GM19395 (cell line): ENCODE measurements at regions not wholly inside any gene's neighbourhood (a gene's known extent, or its start where the extent isn't known, plus 50 kb on each side); places are given as distances from the start of the nearest gene placed in this dataset.
A peak's percentile ranks its signal among the peaks of the same experiment; 100 is the strongest.

Source experiments
- ATAC-seq: cut with Tn5 transposase; IDR thresholded peaks from one replicate; pipeline ENCODE4 v1.9.1; 2021; ENCODE audit warnings: mild to moderate bottlenecking, moderate library complexity; ENCODE audit not compliant: unreplicated experiment

DNA sequence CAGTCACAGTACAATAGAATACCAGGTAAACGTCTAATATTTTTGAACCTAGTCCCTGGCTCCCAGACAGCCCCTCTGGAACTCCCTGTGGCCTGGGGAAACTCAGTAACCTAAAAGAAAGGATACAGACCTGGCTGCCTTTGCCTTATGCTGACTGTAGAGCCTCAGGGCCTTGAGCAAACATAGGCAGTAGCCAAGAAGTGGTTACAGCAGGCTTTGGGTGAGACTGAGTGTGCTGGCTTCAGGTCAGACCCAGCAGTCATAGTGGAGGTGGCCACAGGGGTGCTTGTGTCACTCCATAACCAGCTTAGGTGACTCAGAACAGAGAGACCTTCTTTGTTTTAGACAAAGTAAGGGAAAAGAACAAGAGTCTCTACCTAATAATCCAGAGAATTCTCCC lies 141.8 kb upstream of the PRDX4 start:
- ATAC-seq = no peak

DNA sequence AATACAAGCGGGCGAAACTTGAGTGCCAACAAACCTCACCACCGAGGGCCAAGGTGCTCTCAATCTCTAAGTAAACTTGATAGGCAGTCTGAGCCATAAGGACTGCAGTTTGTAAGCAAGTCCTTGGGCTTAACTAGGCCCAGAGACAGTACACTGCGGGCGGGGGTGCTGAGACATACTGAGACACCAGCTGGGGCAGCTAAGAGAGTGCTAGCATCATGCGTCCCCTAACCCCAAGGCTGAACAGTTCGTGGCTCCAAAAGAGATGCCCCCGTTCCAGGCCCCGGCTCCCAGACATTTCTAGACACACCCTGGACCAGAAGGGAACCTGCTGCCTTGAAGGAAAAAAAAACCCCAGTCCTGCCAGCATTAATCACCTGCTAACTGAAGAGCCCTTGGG lies 126.8 kb upstream of the PRDX4 start:
- ATAC-seq = no peak

DNA sequence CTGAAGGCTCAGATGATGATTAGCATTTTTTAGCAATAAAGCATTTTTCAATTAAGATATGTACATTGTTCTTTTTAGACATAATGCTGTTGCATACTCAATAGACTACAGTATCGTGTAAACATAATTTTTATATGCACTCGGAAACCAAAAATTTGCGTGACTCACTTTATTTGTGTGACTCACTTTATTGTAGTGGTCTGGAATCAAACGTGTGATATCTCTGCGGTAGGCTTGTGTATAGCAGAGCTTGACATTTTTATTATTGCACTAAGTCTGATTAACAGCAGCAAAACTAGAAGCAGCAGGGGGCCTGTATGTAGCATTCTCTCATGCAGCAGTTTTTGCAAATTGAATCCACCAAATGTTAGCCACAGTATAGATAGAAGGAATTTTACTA lies 119.1 kb upstream of the PRDX4 start:
- no peak for ATAC-seq

DNA sequence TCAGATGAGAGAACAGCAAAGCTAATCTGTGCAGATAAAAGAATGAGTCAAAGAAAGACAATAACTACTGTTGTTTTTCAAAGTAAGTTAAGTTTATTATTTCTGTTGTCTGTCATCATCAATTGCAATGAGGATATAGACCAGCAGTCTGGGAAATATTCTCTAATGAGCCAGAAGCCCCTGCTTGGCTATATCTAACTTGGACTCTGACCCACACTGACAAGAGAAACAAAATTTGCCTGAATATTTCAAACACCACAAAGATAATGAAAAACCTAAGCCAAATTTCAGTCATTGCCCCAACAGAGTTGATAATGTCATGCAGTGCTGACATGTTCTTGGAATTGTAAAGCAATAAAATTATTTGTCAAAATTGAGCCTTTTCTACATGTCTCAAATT lies 115.0 kb upstream of the PRDX4 start:
- ATAC-seq = no peak

DNA sequence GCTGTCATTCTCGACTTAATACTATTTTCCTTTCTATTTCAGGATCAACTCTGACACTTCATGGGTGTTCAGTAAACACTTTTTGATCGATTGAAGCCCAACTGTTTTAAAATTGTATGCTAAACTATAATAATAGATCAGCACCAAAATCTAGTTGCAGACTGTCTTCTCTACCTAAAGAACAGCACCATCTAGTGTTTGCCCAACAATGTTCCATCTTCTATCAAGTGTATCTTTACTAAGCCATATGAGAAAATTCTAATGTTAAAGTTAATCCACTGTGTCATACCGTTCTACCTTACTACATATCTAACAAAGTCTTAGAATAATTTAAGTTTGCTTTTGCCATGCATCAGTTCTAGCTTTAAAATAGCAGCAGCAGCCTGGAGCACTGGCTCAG lies 113.0 kb upstream of the PRDX4 start:
- no peak for ATAC-seq

DNA sequence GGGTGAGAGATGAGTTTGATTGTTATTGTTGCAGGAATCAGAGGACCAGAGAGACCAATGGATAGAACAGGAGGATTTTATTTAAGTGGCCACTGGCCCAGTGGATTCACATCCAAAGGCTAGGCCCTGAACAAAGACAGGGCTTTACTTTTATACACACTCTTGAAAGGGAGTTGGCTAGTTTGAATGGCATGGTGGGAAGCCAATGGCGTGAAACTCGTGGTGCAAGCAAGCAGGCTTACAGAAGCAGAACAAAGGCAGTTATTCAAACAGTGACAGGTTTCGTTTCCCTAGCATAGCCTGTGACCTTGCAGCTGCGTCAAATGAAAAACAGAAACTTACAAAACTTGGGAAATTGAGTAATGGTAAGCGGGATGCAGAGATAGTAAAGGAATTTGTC lies 110.2 kb upstream of the PRDX4 start:
- ATAC-seq = no peak

DNA sequence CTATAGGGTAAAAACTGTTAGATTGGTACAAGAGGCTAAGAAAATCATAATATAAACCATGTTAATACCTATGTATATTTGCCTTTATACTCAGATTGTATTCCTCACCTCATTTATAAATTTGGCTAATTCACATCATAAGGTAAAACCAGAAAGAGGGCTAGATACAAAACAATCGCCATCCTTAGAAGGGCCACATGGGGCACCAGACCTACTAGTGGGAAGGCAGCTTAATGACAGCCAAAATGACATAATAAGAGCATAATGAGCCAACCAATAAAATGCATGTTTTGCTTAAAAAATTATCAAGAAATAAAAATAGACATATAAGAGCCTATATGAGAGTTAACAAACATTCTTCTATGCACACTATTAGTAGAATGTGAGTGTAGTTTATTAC lies 107.3 kb upstream of the PRDX4 start:
- no peak for ATAC-seq

DNA sequence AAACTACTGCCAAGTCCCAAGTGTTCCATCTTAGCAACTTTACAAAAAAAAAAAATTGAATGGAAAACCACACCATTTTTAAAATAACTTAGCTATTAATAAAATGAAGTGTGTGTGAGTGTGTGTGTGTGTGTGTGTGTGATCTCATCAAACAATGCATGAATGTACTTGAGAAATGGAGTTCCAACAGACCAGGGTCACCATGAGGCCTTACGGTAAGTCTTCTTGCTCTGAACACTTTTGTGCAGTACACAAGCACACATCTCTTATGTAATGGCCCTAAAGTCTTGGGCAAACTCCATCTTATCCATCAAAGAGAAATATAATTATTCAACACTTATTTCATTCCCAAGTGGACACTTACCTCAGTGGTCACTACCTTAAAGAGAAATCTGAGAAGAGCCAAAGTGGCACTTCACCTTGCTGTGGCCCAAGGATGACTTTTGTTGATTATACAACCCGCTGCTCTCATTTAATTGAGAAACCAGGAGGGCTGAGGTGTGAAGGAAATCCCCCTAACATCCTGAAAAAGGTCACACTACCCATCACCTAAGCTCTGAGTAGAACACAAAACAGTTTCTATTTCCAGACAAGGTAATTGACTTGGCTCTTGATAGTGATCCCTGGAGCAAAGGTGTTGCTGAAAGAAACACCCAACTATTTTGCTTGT lies 96.5 kb upstream of the PRDX4 start:
- no peak for ATAC-seq

DNA sequence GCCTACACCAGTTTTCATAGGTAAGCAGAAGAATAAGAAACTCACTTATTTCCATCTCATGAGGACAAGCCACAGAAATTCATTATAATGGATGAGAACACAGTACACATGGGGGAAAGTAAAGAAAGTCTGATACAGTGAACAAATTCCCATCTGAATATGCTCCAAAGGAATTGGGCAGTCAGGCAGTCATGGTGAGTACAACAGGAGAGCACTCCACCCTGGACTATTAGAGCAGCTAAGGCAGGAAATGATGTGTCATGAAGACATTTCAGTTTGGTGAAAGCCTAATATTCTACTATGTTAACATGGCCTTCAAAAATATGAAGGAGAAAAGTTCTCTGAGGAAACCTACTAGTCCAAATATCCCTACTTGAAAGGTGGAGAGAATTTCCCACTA lies 92.0 kb upstream of the PRDX4 start:
- no peak for ATAC-seq

DNA sequence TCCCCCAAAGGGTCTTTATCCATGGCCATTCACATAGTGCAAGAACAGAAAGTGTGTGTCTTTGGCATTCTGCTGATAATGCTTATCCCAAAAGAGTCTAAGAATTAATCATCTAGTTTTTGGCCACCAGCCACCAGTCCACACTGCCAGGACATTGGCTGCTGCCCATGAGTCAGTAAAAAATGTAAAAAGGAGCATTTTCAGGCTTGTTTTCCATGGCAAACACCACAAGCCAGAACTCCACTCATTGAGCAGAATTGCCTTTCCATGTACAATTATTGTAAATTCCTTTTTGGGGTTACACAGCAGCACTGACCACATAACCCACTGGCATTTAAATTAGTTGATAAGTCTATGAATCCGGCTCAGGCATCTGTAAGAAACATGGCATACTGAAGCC lies 89.2 kb upstream of the PRDX4 start:
- no peak for ATAC-seq

DNA sequence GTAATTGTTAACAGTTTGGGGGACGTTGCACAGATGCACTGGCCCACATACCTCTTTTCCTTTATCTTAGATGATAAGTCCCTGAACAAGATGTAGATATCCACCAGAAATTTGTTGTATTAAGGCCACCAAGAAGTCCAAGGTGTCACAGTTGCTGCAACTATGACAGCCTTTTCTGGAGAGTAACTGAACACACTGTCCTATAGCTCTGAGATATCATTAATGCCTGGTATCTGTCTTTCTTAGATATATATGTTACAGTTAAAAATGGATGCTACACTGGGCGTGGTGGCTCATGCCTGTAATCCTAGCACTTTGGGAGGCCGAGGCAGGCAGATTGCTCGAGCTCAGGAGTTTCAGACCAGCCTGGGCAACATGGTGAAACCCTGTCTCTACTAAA lies 77.8 kb upstream of the PRDX4 start:
- ATAC-seq = no peak

DNA sequence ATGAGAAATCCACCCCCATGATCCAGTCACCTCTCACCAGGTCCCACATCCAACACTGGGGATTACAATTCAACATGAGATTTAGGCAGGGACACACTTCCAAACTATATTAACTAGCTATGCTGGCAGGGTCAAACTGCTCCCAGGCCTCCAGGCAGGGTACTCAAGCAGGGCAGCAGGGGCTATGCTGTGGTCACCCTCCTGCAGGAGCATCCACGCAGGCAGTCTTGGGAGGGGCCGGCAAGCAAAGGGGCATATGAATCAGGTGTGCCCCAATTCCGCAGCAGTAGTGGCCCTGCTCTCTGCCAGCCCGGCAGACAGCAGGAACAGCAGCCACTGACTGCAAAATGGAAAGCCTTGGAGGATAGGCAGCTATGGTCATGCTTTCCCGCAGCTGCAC lies 74.6 kb upstream of the PRDX4 start:
- ATAC-seq = no peak

DNA sequence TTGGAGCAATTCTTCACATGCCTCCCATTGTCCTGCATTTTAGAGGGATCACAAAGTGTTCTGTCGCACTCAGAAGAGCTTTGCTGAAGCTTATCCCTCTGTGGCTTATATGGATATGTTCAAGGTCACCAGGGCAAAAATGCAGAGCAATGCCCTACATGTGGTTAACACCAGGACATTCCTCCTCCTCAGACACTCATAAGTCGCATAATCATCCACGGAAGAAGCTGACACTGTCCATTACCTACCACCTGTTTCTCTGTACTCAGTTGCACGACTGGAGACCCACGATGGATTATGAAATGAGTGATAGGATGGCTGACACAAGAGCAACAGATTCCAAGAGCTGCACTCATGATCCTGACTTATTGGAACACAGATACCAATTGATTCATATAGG lies 68.7 kb upstream of the PRDX4 start:
- ATAC-seq = no peak

DNA sequence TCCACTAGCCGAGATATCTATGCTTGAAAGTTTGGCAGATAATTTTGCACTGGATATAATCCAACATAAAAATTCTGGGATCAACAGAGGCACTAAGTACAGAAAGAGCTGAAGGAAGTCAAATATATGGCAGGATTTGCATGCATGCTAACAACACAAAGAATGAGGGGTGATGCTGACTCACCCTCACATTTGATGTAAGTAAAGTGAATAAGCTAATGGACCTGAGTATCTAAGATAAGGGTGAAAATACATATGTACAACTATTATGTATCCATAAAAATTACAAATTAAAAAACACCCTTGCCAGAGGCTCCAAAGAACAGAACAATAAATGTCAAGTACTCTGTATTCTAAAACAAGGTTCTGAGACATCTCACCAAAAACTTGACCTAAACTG lies 63.8 kb upstream of the PRDX4 start:
- ATAC-seq = no peak

DNA sequence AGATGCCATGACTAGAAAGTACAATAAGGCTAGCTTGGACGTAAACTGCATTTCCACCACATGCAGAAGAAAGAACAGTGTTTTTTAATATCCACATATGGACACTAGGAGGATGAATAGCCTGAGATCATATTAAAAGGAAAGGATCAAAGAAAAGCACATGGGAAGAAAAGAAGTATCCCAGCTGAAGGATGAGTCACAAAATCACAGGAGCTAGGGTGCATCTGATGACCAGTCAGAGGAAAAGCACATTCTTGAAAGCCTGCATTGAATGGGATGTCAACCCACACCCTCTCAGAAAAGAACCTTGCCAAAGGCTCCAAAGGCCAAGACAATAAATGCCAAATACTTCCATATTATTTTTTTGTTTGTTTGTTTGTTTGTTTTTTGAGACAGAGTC lies 56.8 kb upstream of the PRDX4 start:
- no peak for ATAC-seq

DNA sequence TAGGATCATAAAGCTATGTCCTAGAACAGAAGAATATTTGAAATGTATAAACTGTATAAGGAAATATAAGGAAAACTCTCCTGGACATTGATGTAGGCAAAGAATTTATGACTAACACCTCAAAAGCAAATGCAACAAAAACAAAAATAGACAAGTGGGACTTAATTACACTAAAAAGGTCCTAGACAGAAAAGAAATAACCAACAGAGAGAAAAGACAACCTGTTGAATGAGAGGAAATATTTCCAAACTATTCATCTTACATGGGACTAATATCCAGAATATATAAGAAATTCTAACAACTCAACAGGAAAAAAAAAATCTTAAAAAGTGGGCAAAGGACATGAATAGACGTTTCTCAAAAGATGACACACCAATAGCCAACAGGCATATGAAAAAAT lies 54.4 kb upstream of the PRDX4 start:
- no peak for ATAC-seq

DNA sequence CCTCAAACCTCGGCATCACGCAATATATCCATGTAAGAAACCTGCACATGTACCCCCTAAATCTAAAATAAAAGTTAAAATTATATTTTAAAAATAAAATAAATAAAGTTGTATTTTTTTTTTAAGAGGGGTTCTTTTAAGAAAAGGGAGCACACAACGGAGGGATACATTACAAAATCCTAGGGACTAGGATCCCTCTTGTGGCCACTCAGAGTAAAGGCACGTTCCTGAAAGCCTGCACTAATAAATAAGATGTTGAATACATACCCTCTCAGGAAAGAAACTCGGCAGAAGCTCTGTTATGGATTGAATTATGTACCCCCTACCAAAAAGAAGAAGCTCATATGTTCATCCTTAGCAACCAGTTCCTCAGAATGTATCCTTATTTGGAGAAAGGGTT lies 50.9 kb upstream of the PRDX4 start:
- peak; percentile 77 for ATAC-seq
